GM12891 (cell line): ENCODE measurements at regions not wholly inside any gene's neighbourhood (a gene's known extent, or its start where the extent isn't known, plus 50 kb on each side); places are given as distances from the start of the nearest gene placed in this dataset.

Experiments used
- PAX5 ChIP-seq: IDR thresholded peaks from 2 replicates; pipeline ENCODE4 v1.6.1; 2011; ENCODE audit warnings: low read length, moderate library complexity, mild to moderate bottlenecking; ENCODE audit not compliant: insufficient read depth, severe bottlenecking
- POLR2A ChIP-seq: IDR thresholded peaks from 2 replicates; pipeline ENCODE4 v1.6.1; 2011; ENCODE audit warnings: low read depth, low read length, control low read depth
- POLR2AphosphoS5 ChIP-seq: IDR thresholded peaks from 2 replicates; pipeline ENCODE4 v1.6.1; 2011; ENCODE audit warnings: low read depth, low read length, control low read depth
- POU2F2 ChIP-seq: IDR thresholded peaks from 2 replicates; pipeline ENCODE4 v1.6.1; 2011; ENCODE audit warnings: low read depth, mild to moderate bottlenecking, control low read depth, low read length, moderate library complexity
- TAF1 ChIP-seq: IDR thresholded peaks from 2 replicates; pipeline ENCODE4 v1.6.1; 2011; ENCODE audit warnings: low read depth, low read length, control low read depth

DNA sequence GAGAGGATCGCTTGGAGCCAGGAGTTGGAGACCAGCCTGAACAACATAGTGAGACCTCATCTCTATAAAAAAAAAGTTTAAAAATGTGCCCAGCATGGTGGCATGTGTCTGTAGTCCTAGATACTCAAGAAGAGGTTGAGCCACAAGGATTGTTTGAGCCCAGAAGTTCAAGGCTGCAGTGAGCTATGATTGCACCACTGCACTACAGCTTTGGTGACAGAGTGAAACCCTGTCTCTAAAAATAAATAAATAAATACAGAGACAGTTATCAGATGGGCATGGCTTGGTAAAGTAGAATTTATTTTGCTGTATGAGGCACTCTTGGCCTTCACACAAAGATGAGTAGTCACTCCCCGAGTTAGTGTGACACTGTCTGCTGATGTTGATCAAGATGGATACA lies 54.1 kb upstream of the SPRY1 start:
- TF ChIP-seq TAF1: no peak
- TF ChIP-seq POLR2A: no peak
- TF ChIP-seq POLR2AphosphoS5: no peak
- no peak for TF ChIP-seq POU2F2
- TF ChIP-seq PAX5: no peak
